HFFc6 (cell line): ENCODE measurements at regions not wholly inside any gene's neighbourhood (a gene's known extent, or its start where the extent isn't known, plus 50 kb on each side); places are given as distances from the start of the nearest gene placed in this dataset.

ENCODE experiments used
- DNase-seq: peaks from one replicate; pipeline ENCODE4 v3.0.0-alpha.2; 2018
- H3K27ac Mint-ChIP-seq: 2 replicates; pipeline ENCODE4 v1.8.0; 2020; ENCODE audit warnings: mild to moderate bottlenecking, mixed read lengths
- H3K27me3 Mint-ChIP-seq: 2 replicates; pipeline ENCODE4 v1.8.0; 2021; ENCODE audit warnings: mild to moderate bottlenecking, moderate library complexity, mixed read lengths; ENCODE audit not compliant: insufficient read depth
- H3K36me3 Mint-ChIP-seq: 2 replicates; pipeline ENCODE4 v1.8.0; 2021; ENCODE audit warnings: low read depth, mixed read lengths
- H3K4me1 Mint-ChIP-seq: 2 replicates; pipeline ENCODE4 v1.8.0; 2020; ENCODE audit warnings: low read depth, mixed read lengths
- H3K4me3 Mint-ChIP-seq: 2 replicates; pipeline ENCODE4 v1.8.0; 2020; ENCODE audit warnings: mild to moderate bottlenecking, moderate library complexity, mixed read lengths
- H3K9me3 Mint-ChIP-seq: 2 replicates; pipeline ENCODE4 v1.8.0; 2020; ENCODE audit warnings: mild to moderate bottlenecking, mixed read lengths
- CTCF ChIP-seq: fragments of 200-600 bp; sonication (generic); IDR thresholded peaks from 2 replicates; pipeline ENCODE4 v1.5.0; 2021; ENCODE audit warnings: antibody characterized with exemption, mild to moderate bottlenecking

GRCh38 chr5:129821477-129822131 lies 73.7 kb downstream of the MINAR2 start:
- TF ChIP-seq CTCF = no peak
- H3K9me3 Mint-ChIP-seq = peaks cover 43% of the 10 kb centered on the region
- H3K4me1 Mint-ChIP-seq = no peaks in the 10 kb centered on the region
- H3K36me3 Mint-ChIP-seq = no peaks in the 10 kb centered on the region; the same call in 1 of the 2 replicates
- no peak for DNase-seq
- no peak overlapping the region for H3K4me3 Mint-ChIP-seq
- no peak overlapping the region for H3K27ac Mint-ChIP-seq
- H3K27me3 Mint-ChIP-seq = no peaks in the 10 kb centered on the region

GRCh38 chr5:129830288-129830687 lies 74.0 kb upstream of the CHSY3 start:
- H3K27me3 Mint-ChIP-seq = no peaks in the 10 kb centered on the region
- no peak overlapping the region for H3K4me3 Mint-ChIP-seq
- no peak for TF ChIP-seq CTCF
- H3K4me1 Mint-ChIP-seq = no peaks in the 10 kb centered on the region
- peaks cover 32% of the 10 kb centered on the region for H3K9me3 Mint-ChIP-seq
- no peaks in the 10 kb centered on the region for H3K36me3 Mint-ChIP-seq
- DNase-seq = no peak
- no peak overlapping the region for H3K27ac Mint-ChIP-seq

GRCh38 chr5:129836321-129836720 lies 67.9 kb upstream of the CHSY3 start:
- no peak overlapping the region for H3K27ac Mint-ChIP-seq
- H3K9me3 Mint-ChIP-seq = peaks cover 21% of the 10 kb centered on the region
- no peaks in the 10 kb centered on the region for H3K4me1 Mint-ChIP-seq
- H3K36me3 Mint-ChIP-seq = no peaks in the 10 kb centered on the region
- no peaks in the 10 kb centered on the region; the same call in 1 of the 2 replicates for H3K27me3 Mint-ChIP-seq
- DNase-seq = no peak
- no peak for TF ChIP-seq CTCF
- H3K4me3 Mint-ChIP-seq = no peak overlapping the region

- Mint-ChIP-seq H3K4me3 (no peak overlapping the region), H3K9me3 (peaks cover 4% of the 10 kb centered on the region), H3K36me3 (no peaks in the 10 kb centered on the region), H3K27me3 (no peaks in the 10 kb centered on the region), H3K4me1 (no peaks in the 10 kb centered on the region), H3K27ac (no peak overlapping the region)
- no peak for TF ChIP-seq CTCF
- DNase-seq = no peak
Measured at GRCh38 chr5:129844764-129845163, 59.5 kb upstream of the CHSY3 start.

GRCh38 chr5:129852747-129853352 lies 51.4 kb upstream of the CHSY3 start:
- Mint-ChIP-seq H3K4me1 (no peaks in the 10 kb centered on the region), H3K27me3 (no peaks in the 10 kb centered on the region), H3K4me3 (no peak overlapping the region), H3K27ac (no peak overlapping the region), H3K9me3 (no peaks in the 10 kb centered on the region), H3K36me3 (no peaks in the 10 kb centered on the region)
- TF ChIP-seq CTCF = peak; percentile 87
- peak; percentile 17 for DNase-seq
